GM18951 (cell line): ENCODE measurements at regions not wholly inside any gene's neighbourhood (a gene's known extent, or its start where the extent isn't known, plus 50 kb on each side); places are given as distances from the start of the nearest gene placed in this dataset.

Source experiments
- POLR2A ChIP-seq: IDR thresholded peaks from 4 replicates; pipeline ENCODE4 v1.6.1; 2011; ENCODE audit warnings: mild to moderate bottlenecking; ENCODE audit not compliant: insufficient read length, insufficient read depth; ENCODE audit errors: extremely low read depth
- in situ Hi-C: fragments of 300-500 bp; cut with MboI; formaldehyde crosslinking; loops from one replicate; pipeline ENCODE4 v1.12.0; 2022; ENCODE audit warnings: low sequenced_read_pairs, mixed read lengths, inconsistent platforms; ENCODE audit not compliant: unreplicated experiment

DNA sequence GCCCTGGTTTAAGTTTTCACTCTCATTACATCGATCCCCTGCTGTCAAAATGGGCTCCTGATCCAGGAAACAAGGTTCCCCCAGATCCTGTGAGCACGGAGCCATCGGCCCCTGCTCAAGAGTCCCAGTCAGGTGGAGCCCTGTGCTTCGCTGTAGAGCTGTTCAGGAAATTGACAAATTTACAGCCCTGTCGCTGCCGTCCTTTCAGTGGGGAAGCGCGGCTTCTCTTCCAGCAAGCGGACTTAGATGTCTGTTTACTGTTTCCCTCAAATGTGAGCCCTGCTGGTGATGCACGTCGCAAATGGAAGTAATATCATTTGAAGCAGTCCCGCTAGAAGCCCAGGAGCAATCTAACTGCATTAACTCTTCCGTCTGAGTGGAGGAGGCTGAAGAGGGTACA lies 760.9 kb upstream of the WWC1 start:
- TF ChIP-seq POLR2A, result no peak
- in situ Hi-C loops, result no loop called here

DNA sequence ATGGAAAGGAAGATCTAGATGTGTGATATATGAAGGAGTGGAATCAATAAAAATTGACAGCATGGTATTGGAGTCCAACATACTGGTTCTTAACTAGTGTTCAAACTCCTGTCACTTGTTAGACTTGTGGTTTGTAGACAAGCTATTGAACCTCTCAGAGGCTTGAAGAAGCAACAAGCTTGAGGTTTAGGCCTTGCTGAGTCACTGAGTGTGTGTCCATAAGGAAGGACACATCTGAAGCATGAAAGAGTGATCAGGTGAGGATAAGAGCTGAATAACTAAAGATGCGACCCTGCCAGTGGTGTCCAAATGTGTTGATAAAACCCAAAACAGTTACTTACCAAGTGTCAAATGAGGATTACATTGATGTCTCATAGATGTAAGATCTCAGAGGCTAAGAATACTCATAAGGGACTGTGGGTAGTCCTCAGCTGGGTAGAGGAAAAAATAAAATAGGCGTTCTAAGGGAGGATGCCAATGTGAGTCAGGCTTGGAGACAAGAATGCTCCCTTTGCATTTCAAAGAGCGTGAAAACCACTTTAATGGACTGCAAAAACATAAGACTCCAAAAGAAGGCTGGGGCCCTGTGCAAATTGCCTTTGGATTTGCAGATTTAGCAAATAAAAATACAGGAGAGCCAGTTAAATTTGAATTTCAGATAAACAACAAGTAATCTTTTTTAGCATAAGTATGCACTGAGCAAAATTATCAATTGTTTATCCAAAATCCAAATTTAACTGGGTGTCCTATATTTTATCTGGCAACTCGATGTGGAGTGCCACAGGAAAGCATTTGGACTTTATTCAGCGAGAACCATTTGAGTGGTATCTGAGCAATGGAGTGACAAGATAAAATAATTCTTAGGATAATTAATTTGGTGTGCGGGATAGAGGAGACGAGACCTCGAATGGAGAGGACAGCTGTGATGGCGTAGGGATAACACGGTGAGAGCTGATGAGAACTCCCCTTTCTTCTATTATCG lies 757.3 kb upstream of the WWC1 start:
- in situ Hi-C loops, result no loop called here
- no peak for TF ChIP-seq POLR2A

DNA sequence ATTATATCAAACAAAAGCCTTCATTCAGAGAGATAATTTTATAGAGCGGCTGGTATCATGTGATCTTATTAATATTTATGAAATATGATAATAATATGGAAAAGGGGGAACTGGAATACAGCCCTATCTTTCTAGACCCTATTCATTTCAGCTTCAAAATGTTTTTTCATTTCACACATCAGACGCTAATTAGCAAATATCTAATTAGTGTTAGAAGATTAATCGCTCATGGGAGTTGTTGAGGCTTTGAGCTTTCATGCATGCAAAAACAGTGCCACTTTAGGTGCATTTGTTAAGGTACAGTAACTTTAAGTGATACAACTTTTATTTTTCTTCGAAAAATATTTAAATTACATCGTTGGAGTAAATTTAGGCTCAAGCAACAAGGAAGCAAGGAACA lies 751.7 kb upstream of the WWC1 start:
- in situ Hi-C loops, result no loop called here

DNA sequence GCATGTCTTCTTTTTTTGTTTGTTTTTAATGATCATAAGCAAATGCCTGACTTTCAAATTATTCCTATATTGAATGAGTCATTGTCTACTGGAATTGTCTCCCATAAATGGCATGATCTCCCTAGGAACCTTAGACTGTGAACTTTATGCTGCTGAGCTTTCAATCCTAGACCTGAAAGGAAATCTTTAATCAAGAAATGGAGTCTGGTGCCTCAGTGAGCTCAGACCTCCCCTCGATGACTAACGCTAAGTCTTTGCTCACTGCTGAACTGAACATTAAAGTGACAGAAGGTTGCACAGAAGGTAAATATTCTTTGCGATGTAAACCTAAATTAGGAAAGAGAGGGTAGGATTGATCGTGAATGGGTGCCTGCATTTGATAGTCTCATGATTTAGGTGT lies 745.2 kb upstream of the WWC1 start:
- in situ Hi-C loops, result no loop called here
- TF ChIP-seq POLR2A, result no peak

More for the DNA sequence above, 751.7 kb upstream of the WWC1 start:
- no peak for TF ChIP-seq POLR2A

DNA sequence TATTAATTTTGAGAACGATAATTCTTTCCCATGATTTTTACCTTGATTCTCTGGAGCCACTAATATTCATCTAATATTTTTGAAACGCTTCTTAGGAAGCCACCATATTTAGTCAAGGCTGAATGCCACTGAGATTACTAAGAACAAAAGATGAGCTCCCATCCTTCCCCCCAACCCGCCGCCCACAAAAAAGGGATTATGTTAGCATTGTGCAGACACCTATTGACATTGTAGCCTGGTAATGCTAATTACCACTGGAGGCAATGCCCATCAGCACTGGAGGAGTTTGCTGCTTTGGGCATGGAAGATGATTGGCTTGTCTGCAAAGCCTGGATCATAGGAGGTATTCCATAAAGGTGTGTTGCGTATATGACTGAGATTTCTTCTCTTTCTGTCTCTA lies 739.1 kb upstream of the WWC1 start:
- in situ Hi-C loops, result no loop called here

DNA sequence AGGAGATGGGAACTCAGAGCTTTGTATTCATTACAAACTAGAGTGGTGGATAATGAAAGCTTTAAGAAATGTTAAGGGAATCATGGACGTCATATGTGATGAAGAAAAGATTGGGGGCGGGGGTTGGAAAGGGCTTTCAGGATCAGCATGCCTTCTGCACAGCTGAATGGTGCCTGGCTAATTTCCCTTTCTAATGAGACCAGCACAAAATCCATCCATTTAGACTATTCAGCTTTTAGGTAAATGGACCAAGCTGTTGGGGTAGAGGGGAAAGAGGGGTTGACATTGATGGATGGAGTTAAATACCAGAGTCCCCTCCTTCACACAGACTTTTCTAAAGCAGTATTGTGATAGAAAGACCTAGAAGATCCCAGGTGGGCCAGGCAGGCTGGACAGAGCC lies 737.9 kb upstream of the WWC1 start:
- in situ Hi-C loops, result no loop called here
- no peak for TF ChIP-seq POLR2A

More for the DNA sequence above, 739.1 kb upstream of the WWC1 start:
- TF ChIP-seq POLR2A, result no peak

DNA sequence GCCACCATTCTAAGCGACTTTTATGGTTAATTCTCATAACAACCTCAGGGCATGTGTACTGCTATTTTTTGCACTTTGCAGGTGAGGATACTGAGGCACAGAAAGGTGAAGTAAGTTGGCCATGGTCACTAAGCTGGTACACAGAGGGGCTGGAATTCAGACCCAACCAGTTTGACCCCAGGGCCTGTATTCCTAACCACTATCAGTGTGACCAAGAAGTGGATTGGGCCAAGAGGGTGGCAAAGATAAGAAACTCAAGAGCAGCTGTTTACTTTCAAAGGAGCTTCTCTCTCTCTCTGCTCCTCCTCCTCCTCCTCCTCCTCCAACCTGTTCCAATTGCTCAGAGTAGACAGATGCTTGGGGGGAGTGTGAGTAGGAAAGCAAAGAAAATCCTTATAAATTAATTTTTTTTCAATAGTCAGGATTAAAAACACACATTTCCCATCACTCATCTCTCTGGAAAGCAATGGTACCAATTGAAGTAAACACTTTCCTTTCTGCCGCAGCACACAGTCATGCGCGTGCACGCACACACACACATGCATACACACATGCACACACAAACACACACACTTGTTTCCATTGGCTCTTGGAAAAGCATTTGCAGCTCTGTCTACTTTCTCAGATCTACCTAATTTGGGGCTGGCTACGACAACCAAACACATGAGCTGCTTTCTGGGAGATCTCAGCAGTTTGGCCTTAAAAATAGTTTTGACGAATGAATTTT lies 736.7 kb upstream of the WWC1 start:
- no peak for TF ChIP-seq POLR2A
- in situ Hi-C loops, result no loop called here

DNA sequence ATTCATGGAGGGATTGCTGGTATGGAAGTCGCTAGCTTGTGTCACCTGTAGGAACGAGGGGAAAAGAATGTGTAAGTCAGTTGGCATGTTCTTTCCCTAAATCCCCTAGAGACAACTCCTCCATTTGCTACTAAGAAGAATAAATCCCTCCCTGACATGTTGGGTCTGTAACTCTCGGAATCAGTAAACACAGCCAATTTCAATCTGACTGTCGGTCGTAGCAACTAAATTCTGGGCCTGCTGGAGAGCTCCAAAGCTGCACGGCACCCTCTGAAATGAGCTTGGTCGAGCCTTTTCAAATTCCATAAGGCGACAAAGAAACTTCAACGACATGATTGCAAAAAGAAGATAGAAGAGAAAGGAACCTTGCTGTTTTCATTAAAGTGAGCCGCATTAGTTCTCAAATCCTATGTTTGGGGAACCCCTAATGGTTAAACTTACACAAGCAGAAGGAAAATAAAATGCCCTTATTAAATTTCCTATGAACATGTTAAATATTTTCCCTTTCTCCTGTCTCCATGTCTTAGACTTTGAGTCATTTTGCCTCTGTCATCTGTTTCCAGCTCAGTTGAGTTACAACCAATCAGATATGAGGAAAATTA lies 735.8 kb upstream of the WWC1 start:
- no peak for TF ChIP-seq POLR2A
- in situ Hi-C loops, result no loop called here

DNA sequence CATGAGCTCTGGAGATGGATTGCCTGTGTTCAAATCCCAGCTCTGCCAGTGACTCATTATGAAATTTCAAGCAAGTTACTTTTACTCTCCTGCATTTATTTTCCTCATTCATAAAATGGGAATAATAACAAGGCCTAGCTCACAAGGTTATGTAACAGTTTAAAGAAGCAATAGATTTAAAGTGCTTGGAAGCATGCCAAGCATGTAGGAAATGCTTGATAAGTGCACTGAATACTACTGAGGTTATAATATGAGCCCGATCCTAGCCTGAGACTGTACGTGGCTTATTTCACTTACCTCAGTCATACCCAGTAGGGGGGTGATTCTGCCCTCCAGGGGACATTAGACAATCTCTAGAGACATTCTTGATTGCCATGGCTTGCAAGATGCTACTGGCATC lies 734.1 kb upstream of the WWC1 start:
- TF ChIP-seq POLR2A, result no peak
- in situ Hi-C loops, result no loop called here

DNA sequence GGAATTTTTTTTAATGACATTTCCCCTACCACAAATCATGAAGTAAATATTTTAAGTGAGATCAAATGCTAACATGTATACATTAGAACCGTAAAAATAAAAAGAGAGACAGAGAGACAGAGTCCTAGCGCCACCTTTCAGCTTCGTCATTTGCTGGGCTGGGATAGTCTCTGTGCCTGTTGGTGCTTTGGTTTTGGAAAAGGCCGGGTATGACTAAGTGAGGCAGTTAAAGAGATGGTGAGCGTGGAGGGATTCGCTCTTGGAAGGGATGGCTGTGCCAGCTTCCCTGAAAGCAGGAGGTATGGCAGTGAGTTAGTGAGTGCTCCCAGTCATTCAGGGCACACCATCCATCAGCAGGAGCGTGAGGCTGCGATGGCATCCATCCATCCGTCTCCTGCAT lies 729.6 kb upstream of the WWC1 start:
- no peak for TF ChIP-seq POLR2A
- in situ Hi-C loops, result no loop called here

DNA sequence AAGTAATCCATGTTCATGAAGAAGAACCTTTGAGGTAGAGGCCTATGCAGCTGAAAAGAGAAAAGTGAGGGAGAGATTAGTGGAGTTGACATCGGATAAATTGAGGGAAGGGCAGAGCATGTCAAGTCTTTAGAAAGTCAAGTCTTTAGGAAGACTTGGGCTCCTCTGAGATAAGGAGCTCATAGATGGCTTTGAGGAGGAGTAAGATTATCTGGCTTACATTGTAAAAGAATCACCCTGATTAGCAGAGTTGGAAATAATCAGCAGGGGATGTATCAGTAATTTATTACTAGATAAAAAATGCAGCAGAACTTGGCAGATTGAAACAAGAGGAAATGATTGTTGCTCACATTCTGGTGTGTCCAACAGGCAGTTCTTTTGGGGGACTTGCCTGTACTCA lies 727.2 kb upstream of the WWC1 start:
- in situ Hi-C loops, result no loop called here
- TF ChIP-seq POLR2A, result no peak

DNA sequence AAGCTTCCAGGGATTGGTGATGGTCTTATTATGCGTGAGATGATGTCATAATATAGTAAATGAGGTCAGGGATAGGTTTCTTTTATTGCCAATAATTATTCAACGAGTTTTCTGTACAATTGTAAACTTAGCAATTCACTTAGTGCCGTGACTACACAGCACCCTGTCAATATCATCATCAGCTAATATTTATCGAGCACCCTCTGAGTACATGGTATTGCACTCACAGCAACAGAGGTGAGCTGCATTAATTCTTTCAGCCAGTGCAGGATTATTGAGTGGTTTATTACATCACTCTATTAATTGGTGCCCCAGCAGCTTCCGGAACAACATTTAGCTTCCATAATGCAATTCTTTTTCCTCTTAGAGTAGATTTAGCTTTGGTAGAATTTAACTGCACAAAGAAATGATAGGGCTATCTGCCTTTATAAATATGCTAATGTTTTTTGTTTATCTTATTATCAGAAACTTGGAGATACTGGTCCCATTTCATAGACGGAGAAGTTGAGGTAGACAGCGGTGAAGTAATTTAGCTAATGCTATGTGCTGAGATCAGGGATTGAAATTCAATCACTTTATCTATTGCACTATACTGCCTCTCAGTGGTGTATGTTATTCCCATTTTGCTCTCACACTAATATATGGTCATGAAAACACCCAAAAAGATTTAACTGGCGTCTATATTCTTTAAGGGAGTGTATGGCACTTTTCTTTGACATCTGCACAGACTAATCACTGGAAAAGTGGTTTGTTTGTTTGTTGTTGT lies 726.1 kb upstream of the WWC1 start:
- in situ Hi-C loops, result no loop called here

DNA sequence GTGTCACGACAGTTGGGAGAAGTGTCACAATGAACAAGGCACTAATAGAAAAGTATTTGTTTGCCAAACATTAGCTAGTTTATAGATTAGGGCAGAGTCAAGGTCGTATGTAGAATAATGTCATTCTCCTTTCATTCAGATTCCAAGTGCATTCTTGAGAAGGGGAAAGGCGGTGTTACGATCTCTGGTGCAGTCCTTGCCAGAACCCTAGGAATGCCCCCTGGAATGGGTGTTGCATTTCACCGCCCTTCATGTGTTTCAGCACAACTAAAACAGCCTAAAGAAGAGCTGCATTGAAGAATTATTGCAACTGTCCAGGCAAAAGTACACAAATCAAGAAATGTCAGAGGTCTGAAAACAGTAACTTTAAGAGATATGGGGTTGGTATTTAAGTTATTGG lies 721.0 kb upstream of the WWC1 start:
- in situ Hi-C loops, result no loop called here
- TF ChIP-seq POLR2A, result no peak

More for the DNA sequence above, 726.1 kb upstream of the WWC1 start:
- no peak for TF ChIP-seq POLR2A
